OCI-LY1 (cell line): ENCODE measurements at regions not wholly inside any gene's neighbourhood (a gene's known extent, or its start where the extent isn't known, plus 50 kb on each side); places are given as distances from the start of the nearest gene placed in this dataset.

ENCODE experiments used
- EZH2 ChIP-seq: fragments of 200-600 bp; sonication (generic), shearing (Covaris generic); IDR thresholded peaks from 2 replicates; pipeline ENCODE4 v1.8.0; 2017; ENCODE audit warnings: borderline replicate concordance, mixed run types, mild to moderate bottlenecking, antibody characterized with exemption, low read length, moderate library complexity, mixed read lengths
- TF ChIP-seq, protein P1 (sequence below): fragments of 200-600 bp; sonication (generic), shearing (Covaris generic); IDR thresholded peaks from 2 replicates; pipeline ENCODE4 v1.5.1; 2017; ENCODE audit warnings: mild to moderate bottlenecking, antibody characterized with exemption, low read length, moderate library complexity, mixed read lengths

DNA sequence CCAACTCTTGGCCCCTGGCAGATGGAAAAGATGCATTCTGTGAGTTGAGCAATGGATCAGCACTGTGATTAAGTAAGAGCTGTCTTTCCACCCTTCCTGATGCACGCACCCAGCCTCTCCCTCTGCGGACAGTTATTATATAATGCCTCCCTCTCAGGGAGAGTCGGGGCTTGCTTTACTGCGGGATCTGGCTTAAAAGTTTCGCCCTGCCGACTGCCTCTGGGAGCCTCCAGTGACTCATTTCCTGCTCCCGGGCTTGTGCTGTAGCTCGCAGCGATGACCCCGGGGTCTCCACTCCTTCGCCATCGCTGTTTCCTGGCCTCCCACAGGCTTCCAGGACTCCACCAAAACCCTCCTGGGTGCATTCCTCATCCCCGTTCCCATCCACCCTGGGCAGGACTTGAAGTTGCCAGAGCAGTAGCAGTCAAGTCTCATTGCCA is 107.4 kb upstream of the SLC7A1 start:
- TF ChIP-seq, protein P1, sequence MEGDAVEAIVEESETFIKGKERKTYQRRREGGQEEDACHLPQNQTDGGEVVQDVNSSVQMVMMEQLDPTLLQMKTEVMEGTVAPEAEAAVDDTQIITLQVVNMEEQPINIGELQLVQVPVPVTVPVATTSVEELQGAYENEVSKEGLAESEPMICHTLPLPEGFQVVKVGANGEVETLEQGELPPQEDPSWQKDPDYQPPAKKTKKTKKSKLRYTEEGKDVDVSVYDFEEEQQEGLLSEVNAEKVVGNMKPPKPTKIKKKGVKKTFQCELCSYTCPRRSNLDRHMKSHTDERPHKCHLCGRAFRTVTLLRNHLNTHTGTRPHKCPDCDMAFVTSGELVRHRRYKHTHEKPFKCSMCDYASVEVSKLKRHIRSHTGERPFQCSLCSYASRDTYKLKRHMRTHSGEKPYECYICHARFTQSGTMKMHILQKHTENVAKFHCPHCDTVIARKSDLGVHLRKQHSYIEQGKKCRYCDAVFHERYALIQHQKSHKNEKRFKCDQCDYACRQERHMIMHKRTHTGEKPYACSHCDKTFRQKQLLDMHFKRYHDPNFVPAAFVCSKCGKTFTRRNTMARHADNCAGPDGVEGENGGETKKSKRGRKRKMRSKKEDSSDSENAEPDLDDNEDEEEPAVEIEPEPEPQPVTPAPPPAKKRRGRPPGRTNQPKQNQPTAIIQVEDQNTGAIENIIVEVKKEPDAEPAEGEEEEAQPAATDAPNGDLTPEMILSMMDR, result no peak
- TF ChIP-seq EZH2, result no peak
